ENCODE measurements at regions not wholly inside any gene's neighbourhood (a gene's known extent, or its start where the extent isn't known, plus 50 kb on each side); places are given as distances from the start of the nearest gene placed in this dataset.
"Not testable (repeated sequence)": the region's sequence is repeated elsewhere in the genome, so short reads cannot be mapped to it uniquely, and the experiment has no call there.

- H3K36me3 ChIP-seq (ENCODE audit: insufficient read depth in 1 of 2, low read depth in 1 of 2): no peaks in the 10 kb centered on the region
- no peak for DNase-seq
- peaks cover 4% of the 10 kb centered on the region for H3K9me3 ChIP-seq
- intact Hi-C loops (cut with DNase I): no loop called here
- WGBS, 3 donors: 73 to 90% (median 80%) methylated on average over 8 of the region's 8 CpGs
- TF ChIP-seq, protein P1, sequence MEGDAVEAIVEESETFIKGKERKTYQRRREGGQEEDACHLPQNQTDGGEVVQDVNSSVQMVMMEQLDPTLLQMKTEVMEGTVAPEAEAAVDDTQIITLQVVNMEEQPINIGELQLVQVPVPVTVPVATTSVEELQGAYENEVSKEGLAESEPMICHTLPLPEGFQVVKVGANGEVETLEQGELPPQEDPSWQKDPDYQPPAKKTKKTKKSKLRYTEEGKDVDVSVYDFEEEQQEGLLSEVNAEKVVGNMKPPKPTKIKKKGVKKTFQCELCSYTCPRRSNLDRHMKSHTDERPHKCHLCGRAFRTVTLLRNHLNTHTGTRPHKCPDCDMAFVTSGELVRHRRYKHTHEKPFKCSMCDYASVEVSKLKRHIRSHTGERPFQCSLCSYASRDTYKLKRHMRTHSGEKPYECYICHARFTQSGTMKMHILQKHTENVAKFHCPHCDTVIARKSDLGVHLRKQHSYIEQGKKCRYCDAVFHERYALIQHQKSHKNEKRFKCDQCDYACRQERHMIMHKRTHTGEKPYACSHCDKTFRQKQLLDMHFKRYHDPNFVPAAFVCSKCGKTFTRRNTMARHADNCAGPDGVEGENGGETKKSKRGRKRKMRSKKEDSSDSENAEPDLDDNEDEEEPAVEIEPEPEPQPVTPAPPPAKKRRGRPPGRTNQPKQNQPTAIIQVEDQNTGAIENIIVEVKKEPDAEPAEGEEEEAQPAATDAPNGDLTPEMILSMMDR (IDR thresholded peaks at IDR 0.05): no peak
- no peaks in the 10 kb centered on the region for H3K27me3 ChIP-seq (ENCODE audit: insufficient read depth in 3 of 3, low read length in 2 of 3)
- no peak for ATAC-seq
- H3K27ac ChIP-seq: no peak overlapping the region
- no peak overlapping the region for H3K4me3 ChIP-seq
- H3K4me1 ChIP-seq: no peaks in the 10 kb centered on the region
Measured at GRCh38 chr7:138194567-138194966, 118.3 kb downstream of the AKR1D1 start.

GRCh38 chr7:138195151-138195571 is 118.9 kb downstream of the AKR1D1 start:
- H3K27me3 ChIP-seq (ENCODE audit: insufficient read depth in 3 of 3, low read length in 2 of 3): no peaks in the 10 kb centered on the region
- DNase-seq: no peak
- H3K9me3 ChIP-seq: no peaks in the 10 kb centered on the region
- no peaks in the 10 kb centered on the region for H3K4me1 ChIP-seq
- intact Hi-C loops (cut with DNase I): no loop called here
- no peak overlapping the region for H3K27ac ChIP-seq
- ATAC-seq: no peak
- no peak overlapping the region for H3K4me3 ChIP-seq
- no peaks in the 10 kb centered on the region for H3K36me3 ChIP-seq (ENCODE audit: insufficient read depth in 1 of 2, low read depth in 1 of 2)
- TF ChIP-seq, protein P1 (IDR thresholded peaks at IDR 0.05): no peak
- WGBS, 3 donors: 64 to 75% (median 69%) methylated on average over 2 of the region's 2 CpGs

DNA sequence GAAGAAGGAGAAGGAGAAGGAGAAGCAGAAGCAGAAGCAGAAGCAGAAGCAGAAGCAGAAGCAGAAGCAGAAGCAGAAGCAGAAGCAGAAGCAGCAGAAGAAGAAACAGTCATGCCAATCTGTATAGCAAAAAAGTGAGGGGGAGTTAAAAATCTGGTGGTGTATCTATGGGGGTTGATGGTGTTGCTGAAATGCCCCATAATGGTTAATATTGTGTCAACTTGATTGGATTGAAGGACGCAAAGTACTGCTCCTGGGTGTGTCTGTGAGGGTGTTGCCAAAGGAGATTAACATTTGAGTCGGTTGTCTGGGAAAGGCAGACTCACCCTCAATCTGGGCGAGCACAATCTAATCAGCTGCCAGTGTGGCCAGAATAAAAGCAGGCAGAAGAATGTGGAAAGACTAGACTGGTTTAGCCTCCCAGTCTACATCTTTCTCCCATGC is 120.3 kb downstream of the AKR1D1 start:
- H3K36me3 ChIP-seq (ENCODE audit: insufficient read depth in 1 of 2, low read depth in 1 of 2); H3K4me3 ChIP-seq; ATAC-seq; intact Hi-C loops (cut with DNase I); DNase-seq; H3K27me3 ChIP-seq (ENCODE audit: insufficient read depth in 3 of 3, low read length in 2 of 3); H3K9me3 ChIP-seq; H3K4me1 ChIP-seq; H3K27ac ChIP-seq: not testable (repeated sequence)
- WGBS, 3 donors: 22 to 26% (median 26%) methylated on average over 3 of the region's 3 CpGs

DNA sequence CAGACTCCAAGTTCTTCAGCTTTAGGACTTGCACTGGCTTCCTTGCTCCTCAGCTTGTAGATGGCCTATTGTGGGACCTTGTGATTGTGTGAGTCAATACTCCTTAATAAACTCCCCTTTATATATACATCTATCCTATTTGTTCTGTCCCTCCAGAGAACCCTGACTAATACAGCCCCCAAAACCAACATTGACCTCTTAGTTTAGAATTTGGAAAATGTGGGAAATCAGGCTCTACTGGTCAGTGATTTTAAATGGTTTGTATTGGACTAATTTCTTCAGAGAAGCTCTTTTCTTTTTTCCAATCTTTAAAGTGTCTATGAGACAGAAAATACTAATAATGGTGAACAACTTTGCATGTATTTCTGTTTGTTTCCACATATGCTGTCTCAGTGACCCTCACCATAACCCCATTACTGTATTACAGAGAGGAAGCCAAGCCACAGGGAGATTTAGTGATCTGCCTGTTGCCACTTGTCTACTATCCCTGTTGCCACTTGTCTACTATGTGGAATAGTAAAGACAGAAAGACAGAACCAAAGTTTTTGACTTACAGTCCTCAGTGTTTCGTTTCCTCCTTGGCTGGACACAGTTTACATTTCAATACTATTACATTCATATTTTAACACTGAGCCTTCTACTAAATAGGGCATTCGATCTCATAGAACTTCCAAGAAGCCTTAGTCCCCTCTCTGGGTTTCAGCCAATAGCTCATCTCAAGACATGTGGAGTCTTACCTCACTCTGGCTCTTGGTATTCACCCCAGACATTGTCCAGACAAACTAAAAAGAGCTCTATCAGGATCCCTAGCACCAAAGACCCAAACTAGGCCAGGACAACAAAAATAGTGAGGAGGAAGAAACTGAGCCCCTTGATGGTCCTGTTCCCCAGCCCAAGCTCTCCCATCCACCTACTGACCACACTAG is 121.0 kb downstream of the AKR1D1 start:
- H3K4me3 ChIP-seq: no peak overlapping the region
- ATAC-seq: no peak
- intact Hi-C loops (cut with DNase I): no loop called here
- no peaks in the 10 kb centered on the region for H3K9me3 ChIP-seq
- H3K4me1 ChIP-seq: no peaks in the 10 kb centered on the region
- H3K27ac ChIP-seq: no peak overlapping the region
- no peak for DNase-seq
- TF ChIP-seq, protein P1 (IDR thresholded peaks at IDR 0.05): no peak
- no peaks in the 10 kb centered on the region for H3K27me3 ChIP-seq (ENCODE audit: insufficient read depth in 3 of 3, low read length in 2 of 3)
- WGBS, 3 donors: 57 to 78% (median 74%) methylated on average over 2 of the region's 2 CpGs
- no peaks in the 10 kb centered on the region for H3K36me3 ChIP-seq (ENCODE audit: insufficient read depth in 1 of 2, low read depth in 1 of 2)

DNA sequence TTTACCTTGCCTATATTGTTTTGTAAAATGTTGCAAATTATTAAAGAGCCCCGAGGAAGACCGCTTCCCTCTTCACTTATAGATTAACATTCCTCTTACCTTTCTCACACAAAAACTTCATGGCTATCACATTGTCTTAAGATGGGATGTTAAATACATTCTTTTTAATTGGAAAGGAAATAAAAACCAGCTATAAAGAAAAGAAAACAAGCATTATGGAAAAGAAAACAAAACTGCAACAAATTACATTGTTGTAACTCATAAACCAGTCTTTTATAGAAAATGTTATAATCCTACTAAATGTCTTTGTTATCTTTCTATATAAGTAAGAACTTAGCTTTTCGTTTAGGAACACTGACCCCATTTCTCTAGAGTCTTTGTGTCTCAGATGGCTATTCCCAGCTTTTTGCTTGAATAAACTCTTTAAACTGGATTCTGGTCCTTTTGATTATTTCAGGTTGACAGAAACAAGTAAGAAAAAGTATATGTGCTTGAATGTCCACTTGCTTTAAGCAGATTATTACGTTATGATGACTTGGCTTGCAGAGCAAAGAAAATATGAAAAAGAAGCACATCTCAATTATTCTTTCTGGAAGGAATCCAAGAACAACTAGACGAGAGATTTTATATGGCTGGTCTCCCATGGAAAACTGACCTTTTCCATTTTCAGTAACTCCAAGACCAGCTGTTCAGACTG is 128.2 kb downstream of the AKR1D1 start:
- 24 to 26% (median 26%) methylated on average over 5 of the region's 5 CpGs for WGBS, 3 donors
- Histone ChIP-seq H3K27me3 (ENCODE audit: insufficient read depth in 3 of 3, low read length in 2 of 3) (no peaks in the 10 kb centered on the region), H3K4me3 (no peak overlapping the region), H3K36me3 (ENCODE audit: insufficient read depth in 1 of 2, low read depth in 1 of 2) (no peaks in the 10 kb centered on the region), H3K4me1 (no peaks in the 10 kb centered on the region), H3K9me3 (no peaks in the 10 kb centered on the region), H3K27ac (no peak overlapping the region)
- TF ChIP-seq, protein P1 (IDR thresholded peaks at IDR 0.05): no peak
- intact Hi-C loops (cut with DNase I): no loop called here
- DNase-seq (no peak), ATAC-seq (no peak)
